Smooth muscle cell of the brain vasculature (primary cell): ENCODE measurements at regions not wholly inside any gene's neighbourhood (a gene's known extent, or its start where the extent isn't known, plus 50 kb on each side); places are given as distances from the start of the nearest gene placed in this dataset.

Source experiments
- DNase-seq: peaks from one replicate; pipeline ENCODE4 v3.0.0-alpha.2; 2012; ENCODE audit warnings: low read depth, low spot score

- no peak for DNase-seq
Observed at GRCh38 chr7:118298771-118299170, 74.3 kb downstream of the ANKRD7 start.

GRCh38 chr7:118300177-118300576 lies 75.7 kb downstream of the ANKRD7 start:
- DNase-seq = no peak

- no peak for DNase-seq
Observed at GRCh38 chr7:118304100-118304499, 79.6 kb downstream of the ANKRD7 start.

DNA sequence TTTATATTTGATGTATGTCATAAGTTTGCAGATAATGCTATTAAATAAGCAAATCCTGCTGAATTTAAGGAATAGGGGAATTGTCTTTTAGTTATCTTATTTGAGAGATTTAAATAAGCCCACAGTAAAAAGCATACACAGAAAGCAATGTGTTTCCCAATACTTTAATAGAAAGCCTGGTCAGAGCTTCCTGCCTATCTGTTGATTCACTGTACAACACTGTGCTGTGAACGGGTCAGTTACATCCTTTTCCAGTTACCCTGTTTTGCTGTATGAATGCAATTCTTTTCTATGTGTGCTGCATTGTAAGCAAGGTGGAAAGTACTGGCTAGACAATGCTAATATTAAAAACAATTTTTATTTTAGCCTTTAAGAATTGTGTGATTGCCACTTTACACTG lies 81.2 kb downstream of the ANKRD7 start:
- no peak for DNase-seq

GRCh38 chr7:118306771-118307170 lies 82.3 kb downstream of the ANKRD7 start:
- DNase-seq = no peak

GRCh38 chr7:118311121-118311836 lies 86.8 kb downstream of the ANKRD7 start:
- DNase-seq = no peak

GRCh38 chr7:118312051-118312450 lies 87.5 kb downstream of the ANKRD7 start:
- no peak for DNase-seq

DNA sequence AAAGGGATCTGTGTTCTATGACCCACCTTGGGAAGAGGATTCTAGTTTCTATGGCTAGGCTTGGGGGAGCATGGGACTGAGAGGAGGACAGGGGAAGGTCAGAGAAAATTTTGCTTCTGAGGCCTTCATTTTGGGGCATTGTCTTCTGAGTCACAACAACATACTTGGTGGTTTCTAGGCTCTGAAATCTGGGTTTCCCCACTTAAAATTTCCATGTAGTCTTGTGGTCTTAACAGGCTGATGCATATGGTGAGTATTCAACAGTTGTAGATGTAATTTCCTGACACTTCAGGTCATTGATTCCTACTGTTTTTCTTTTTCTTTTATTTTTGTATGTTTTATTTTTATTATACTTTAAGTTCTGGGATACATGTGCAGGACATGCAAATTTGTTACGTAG lies 88.5 kb downstream of the ANKRD7 start:
- no peak for DNase-seq

DNA sequence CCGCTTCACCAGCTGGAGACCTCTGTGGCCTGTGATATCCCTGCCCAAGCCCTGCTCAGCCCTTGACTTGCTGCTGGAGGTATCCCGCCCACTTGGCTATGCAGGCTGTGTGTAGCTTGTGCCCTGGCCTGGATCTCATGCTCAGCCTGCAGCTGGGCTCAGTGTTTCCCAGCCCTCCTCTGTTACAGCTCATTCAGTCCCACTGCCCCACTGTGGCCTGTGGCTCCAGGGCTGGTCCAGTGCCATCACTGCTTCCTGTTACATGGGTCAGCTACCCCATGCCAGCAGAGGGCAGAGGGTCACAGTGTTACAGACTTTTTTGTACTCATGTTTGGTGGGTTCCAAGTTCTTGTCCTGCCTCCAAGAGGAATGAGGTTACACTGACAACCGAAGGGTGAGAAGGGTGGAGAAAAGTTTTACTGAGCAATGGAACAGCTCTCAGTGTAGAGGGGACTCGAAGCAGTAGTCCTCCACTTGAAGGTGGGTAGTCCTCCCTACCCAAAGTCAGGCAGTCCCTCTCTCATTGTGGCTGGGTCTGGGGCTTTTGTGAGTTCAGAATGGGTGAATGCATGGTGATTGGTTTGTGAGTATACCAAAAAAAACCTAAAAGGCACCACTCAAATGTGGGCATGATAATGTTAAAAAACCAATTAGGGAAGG lies 100.4 kb downstream of the ANKRD7 start:
- DNase-seq = no peak

DNA sequence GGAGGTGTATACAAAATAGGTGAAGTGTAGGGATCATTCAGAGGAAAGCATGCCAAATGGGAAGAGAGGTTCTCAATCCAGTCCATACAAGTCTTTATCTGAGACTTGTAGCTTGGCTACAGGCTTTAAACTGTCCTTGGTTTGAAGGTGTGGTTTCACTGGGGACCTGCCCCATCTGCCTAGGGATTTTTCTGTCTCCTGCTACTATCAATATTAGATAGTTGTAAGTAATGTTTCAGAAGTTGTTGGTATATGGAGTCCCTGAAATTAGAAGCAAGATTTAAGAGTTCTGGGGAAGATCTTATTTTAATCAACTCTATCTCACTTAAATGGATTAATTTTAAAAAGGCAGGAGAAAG lies 100.9 kb downstream of the ANKRD7 start:
- DNase-seq = no peak

DNA sequence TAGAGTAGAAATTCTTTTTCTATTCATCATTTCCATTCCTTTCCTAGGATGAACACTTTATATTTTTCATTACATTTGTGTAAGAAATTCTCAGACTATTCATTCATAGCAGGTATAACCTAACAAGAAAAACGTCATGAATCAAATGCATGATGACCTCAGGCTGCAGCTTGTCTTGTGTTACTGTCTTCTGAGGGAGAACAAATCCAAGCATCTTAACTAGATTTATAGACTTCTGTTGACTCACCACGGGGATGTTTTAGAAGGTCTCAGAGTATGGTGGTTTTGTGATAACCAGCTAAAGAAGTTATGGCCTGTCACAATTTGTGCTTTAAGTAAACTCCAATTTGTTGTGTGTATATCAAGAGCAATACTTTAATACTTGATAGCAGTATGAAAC lies 102.7 kb downstream of the ANKRD7 start:
- no peak for DNase-seq

GRCh38 chr7:118328505-118329211 lies 104.2 kb downstream of the ANKRD7 start:
- DNase-seq = no peak

GRCh38 chr7:118330388-118330787 lies 105.9 kb downstream of the ANKRD7 start:
- DNase-seq = no peak

- no peak for DNase-seq
Observed at GRCh38 chr7:118346748-118347147, 122.2 kb downstream of the ANKRD7 start.

DNA sequence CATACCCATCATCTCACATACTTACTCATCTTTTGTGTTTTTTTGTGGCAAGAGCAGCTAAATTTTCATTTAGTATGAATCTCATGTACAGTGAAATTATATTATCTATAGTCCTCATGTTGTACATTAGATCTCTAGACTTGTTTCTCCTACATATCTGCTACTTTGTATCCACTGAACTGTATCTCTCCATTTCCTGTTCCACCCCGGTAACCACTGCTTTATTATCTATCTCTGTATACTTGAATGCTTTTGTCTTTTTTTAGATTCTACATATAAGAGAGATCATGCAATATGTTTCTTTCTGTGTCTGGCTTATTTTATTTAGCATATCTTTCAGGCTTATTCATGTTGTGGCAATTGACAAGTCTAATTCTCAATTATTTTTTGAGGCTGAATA lies 125.1 kb downstream of the ANKRD7 start:
- DNase-seq = no peak

DNA sequence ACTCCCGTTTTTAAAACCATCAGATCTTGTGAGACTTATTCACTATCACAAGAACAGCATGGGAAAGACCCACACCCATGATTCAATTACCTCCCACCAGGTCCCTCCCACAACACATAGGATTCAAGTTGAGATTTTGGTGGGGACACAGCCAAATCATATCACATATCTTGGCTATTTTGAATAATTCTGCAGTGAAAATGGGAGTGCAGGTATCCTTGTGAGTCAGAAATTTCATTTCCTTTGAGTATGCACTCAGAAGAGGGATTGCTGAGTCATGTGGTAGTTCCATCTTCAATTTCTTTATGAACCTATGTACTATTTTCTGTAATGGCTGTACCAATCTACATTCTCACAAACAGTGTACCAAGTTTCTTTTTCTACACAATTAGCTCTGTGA lies 125.8 kb downstream of the ANKRD7 start:
- no peak for DNase-seq

- peak; percentile 6 for DNase-seq
Observed at GRCh38 chr7:118352867-118353453, 128.5 kb downstream of the ANKRD7 start.

DNA sequence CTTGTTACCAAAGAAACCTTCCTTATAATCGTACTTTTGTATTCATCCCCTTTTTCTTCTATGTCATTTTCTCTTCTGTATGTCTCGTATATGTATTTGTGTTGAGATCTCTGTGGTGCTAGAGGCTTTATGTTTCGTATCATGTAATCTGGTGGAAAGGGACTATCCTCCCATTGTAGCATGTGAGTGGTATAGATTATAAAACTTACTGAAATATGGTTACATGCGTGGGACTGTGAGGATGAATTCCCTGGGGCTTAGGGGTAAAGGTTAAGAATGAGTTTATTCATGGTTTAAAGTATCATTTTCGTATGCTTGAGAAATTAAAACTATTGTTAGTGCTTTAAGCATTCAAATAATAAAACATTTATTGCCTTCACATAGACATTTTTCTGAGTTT lies 141.9 kb downstream of the ANKRD7 start:
- no peak for DNase-seq

DNA sequence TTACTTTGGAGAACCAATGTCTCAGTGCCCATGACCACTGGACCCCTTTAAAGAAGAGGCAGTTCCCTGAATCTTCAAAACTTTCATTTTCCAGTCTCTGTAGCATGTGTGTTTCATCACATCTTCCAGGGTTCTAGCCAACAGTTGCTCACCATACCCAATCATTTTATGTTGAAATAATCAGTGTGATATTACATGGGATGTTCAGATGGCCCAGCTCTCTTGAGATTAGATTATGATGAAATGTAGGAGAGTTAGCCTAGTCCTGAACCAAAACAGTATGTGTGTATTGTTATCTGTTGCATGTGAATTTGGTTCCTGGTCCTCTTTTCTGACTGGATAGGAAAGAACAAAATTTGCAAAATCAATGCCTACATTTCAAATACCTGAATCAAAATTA lies 144.5 kb downstream of the ANKRD7 start:
- DNase-seq = no peak

- DNase-seq = no peak
Observed at GRCh38 chr7:118369987-118370386, 145.5 kb downstream of the ANKRD7 start.

DNA sequence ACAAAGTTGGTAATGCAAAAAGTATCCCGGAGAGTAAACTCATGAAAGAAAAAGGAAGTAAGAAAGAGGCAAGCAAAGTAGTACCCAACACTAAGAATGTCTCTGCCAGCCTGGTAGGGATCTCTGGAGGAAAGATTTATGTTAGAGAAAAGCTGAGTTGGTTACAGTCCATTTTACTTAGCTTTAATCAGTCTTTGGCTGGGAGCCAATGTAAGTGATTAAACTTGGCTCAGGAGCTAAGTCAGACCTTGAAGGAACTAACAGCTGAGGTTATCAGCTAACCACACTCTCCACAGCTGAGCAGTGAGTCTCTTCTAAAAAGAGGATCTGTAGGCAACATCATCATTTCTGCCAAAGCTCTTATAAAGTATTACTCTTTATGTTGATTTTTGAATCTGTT lies 148.0 kb downstream of the ANKRD7 start:
- no peak for DNase-seq

- no peak for DNase-seq
Observed at GRCh38 chr7:118389629-118390028, 165.1 kb downstream of the ANKRD7 start.

- DNase-seq = no peak
Observed at GRCh38 chr7:118404211-118404610, 179.7 kb downstream of the ANKRD7 start.
